ENCODE measurements at regions not wholly inside any gene's neighbourhood (a gene's known extent, or its start where the extent isn't known, plus 50 kb on each side); places are given as distances from the start of the nearest gene placed in this dataset.

GRCh38 chr3:147616998-147617619 lies 207.9 kb downstream of the ZIC1 start:
- TF ChIP-seq CTCF (IDR thresholded peaks at IDR 0.05; ENCODE audit: insufficient read depth, low read length, poor library complexity, severe bottlenecking) (peak; percentile 21), EZH2phosphoT487 (conservative IDR thresholded peaks at IDR 0.05; ENCODE audit: low read length) (no peak)
